Activated CD8-positive, alpha-beta memory T cell treated with anti-CD3 and anti-CD28 coated beads for 1 hour (primary cell): ENCODE measurements at regions not wholly inside any gene's neighbourhood (a gene's known extent, or its start where the extent isn't known, plus 50 kb on each side); places are given as distances from the start of the nearest gene placed in this dataset.

Experiments used
- DNase-seq, 2 donors: peaks; one replicate each; pipeline ENCODE4 v3.0.0-alpha.2; 2020; ENCODE audit warnings: low read depth in 1 of 2; ENCODE audit errors: extremely low read depth in 1 of 2

GRCh38 chr9:89790542-89791109, 185.8 kb downstream of the GADD45G start:
- DNase-seq = no peak

DNA sequence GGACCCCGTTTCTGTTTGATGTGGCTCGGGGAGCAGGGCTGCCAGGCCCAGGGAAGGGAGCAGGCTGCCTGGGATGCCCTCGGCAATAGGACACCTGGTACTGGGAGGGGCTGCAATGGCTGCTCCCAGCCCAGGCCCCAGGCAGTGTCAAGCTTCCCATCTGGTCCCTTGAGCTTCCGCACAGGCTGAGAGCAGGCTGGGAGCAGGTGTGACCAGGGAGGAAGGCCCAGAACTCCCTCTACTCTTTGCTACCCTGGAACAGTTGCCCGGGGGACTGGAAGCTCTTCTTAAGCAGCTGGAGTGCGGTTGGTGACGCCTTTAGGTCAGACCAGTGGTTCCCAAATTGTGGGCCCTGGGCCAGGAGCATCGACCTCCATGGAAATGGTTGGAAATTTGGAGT, 186.9 kb downstream of the GADD45G start:
- no peak for DNase-seq

GRCh38 chr9:89792189-89793123, 187.6 kb downstream of the GADD45G start:
- no peak for DNase-seq

GRCh38 chr9:89793124-89793495, 188.3 kb downstream of the GADD45G start:
- no peak for DNase-seq

GRCh38 chr9:89793551-89793950, 188.7 kb downstream of the GADD45G start:
- DNase-seq = no peak

DNA sequence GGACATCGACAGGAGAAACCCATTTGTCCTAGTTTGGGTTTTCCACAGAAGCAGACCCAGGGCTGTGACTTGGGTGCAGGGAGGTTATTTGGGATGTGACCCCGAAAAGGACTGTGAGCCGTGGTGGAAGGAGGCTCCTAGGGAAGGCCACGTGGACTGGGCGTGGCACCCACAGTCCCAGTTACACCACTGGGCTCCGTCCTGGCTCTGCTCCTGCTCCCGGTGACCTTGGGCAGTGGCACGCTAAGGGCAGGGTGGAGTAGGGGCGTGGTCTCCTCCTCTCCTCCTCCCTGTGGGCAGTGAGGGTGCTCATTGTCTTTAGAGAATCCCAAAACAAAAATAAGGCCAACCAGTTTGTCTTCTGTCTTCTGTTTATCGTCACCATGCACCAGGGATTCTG, 190.1 kb downstream of the GADD45G start:
- no peak for DNase-seq

- DNase-seq = no peak
Measured at GRCh38 chr9:89795538-89796195, 190.9 kb downstream of the GADD45G start.

GRCh38 chr9:89796606-89797005, 191.8 kb downstream of the GADD45G start:
- DNase-seq = no peak

- no peak for DNase-seq
Measured at GRCh38 chr9:89797255-89797654, 192.4 kb downstream of the GADD45G start.

DNA sequence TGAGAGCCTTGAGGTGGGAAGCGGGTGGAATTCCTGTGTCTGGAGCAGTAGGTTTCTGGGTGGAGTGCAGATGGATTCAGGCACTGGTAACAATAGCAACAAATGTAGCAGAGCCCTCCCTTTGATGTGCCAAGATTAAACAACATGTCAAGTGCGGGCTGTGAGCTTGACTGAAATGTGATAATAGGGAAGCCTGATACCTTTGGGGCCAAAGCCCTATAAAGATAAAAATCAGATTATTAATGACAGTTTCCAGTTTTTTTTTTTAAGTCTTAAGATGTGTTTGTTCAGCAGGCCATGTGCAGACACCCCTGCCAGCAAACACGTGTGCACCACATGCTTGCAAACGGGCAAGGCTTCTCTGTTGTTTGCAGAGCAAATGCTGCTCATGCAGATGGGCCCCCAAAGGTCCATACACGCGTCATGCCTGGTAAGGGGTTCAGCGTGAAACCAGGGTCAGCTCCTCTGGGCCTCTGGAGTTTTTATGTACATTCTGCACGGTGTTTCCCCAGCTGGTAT, 193.2 kb downstream of the GADD45G start:
- no peak for DNase-seq

DNA sequence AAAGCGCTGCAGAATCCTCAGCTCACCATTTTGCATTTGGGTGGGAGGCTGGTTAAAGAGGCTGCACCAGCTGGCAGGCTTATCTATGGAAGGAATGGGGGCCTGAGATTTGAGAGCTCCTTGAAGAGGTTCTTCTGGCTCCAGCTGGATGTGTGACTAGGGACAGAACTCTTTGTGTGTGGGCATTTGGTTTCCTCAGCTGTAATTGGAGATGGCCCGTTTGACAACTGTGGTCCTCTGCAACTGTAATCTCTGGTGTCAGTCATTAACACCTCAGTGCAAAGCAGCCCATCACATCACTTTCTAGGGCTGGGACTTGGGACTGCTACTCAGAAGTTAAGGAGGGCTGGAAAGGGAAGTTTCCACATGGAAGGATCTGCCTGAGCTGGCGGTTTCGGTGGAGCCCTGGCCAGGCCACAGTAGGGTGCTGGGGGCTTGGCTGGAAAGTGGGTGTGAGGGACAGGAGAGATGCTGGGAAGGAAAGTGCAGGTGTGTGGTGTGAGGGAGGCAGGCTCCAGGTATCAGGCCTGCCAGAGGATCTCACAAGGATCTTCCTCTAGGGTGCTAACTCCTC, 193.8 kb downstream of the GADD45G start:
- no peak for DNase-seq

GRCh38 chr9:89799221-89799620, 194.4 kb downstream of the GADD45G start:
- DNase-seq = no peak

DNA sequence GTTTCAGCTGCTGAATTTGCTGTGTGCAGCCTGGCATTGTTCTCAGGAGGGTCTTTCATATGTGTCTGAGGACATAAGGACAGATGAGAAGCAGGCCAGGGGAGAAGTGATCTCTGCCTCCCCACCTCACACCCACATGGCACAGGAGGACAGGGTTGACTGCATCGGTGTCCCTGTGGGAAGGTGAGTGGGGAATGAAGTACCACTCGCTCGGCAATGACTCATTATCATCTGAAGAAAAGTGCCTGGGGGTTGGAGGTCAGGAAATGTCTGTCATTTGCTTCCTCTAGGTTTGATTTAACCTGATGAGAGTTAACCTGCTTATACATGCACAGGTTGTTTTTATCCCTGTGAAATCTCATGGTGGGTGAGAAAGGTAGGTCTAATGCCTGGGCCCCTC, 195.0 kb downstream of the GADD45G start:
- DNase-seq = no peak

- no peak for DNase-seq
Measured at GRCh38 chr9:89801341-89801740, 196.5 kb downstream of the GADD45G start.

DNA sequence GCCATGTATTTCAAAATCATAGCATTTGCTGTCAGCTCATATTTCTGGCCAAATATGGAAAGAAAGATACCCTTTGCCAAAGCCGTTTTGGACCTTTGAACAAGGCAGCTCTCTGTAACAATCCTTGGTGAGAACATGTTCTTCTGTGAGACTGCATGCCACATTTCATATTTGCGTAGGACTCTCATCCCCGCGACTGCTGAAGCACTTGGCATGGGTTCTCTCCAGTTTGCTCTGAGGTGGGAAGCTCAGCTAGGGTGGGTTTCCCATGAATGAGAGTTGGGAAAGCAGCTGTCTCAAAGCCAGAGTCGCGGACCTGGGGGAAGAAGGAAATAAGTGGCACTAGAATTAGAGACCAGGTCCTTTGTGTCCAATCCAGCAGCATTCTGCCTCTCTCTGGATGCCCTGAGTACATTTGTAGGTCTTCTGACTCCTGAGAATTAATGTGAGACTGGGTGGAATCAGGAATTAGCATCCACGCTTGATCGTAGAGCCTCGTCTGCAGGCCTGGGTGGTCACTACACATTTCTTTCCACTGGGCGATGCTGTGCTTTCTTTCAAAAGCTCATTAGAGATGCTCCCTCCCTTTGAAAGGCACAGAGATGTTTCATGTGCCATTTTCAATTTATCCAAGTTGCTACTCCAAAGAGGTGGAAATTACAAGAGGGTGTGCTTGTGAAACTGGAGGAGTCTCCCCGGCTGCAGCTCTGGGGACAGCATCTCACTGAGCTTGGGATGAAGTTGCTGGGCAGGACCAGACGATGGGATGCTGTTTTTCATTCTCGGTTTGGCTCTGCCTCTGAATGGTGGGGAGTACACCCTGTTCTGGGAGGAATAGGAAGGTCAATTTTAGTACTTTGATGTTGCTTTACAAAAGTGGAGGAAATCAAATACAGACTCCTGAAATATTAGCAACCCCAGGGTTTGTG, 197.2 kb downstream of the GADD45G start:
- no peak for DNase-seq

DNA sequence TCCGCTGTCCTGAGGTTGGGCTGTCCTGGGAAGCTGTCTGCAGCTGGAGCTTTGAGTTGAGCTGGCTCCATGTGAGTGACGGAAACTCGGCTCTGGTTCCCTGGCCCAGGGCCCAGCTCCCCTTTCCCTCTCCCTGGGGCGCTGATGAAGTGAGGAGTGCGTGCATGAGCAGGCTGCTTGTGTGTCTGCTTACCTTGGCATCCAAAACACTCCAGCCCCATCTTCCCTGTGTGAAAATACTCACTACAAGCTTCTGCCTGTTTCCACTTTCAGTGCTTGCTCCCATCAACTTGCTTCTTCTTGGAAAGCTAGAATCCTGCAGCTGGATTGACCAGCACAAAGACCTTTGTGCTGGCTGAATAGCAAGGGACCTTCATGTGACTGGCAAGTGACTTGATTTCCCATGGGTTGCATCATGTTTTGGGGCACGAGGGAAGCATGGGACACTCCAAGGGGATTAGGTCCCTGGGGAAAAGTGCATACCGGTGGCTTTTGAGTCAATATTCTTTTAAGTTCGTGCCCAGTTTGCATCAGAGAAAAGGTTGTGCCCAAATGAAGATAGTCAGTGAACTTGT, 198.1 kb downstream of the GADD45G start:
- no peak for DNase-seq

DNA sequence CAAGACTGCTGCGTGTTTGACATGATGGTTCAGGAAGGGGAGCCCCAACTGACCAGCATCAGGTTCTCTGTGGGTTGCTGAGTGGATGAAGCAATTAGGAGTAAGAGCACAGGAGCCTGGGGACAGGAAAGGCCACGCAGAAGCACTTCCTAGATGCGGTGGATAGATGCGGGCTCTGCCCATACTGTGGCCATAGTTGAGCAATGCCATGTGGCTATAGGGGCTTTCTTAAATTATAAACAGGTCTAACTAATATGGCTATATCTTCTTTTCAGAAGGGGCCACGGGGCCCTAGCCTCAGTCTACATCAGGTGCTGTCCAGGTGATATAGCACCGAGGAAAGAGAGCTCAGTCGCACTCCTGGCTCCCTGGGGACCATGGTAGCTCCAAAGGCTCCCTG, 198.6 kb downstream of the GADD45G start:
- no peak for DNase-seq

GRCh38 chr9:89804766-89805531, 200.1 kb downstream of the GADD45G start:
- DNase-seq = no peak

DNA sequence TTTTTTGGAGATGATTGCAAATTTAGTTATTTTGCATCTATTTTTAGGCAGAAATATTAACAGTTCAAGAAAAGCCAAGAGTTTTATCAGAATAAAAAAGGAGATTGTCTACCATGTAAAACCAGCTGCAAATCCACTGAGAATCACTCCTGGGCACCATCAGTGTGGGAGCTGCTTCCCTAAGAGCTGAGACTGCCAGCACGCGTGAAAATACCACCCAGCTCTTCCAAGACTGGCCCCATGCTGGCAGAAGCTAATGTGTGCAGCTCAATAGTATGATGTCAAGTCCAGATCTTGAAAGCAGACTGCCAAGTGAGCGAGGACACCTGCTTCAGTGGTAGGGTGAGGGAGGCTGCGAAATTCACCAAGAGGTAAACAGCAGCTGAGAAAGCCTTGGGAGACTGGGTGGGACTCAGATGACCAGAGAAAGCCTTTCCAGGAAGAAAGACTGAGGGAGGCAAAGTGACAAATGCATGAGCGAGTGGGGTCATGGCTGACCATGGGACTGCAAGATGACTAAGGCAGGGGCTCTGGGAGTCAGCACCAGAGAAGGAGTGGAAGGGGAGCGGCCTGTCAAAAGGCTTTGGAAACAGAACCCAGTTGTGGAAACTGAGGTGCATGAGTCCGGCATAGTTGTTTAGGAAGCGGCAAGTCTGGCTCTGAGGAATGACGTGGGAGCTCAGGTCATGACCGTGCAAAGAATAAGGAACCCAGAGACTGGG, 200.9 kb downstream of the GADD45G start:
- DNase-seq = no peak
